HL-60/S4 treated with phorbol 12-myristate 13-acetate at 8.2 ng/mL for 4 days and 3 days (cell line): ENCODE measurements at regions not wholly inside any gene's neighbourhood (a gene's known extent, or its start where the extent isn't known, plus 50 kb on each side); places are given as distances from the start of the nearest gene placed in this dataset.
"Not testable (repeated sequence)": the region's sequence is repeated elsewhere in the genome, so short reads cannot be mapped to it uniquely, and the experiment has no call there.

Source experiments
- in situ Hi-C: fragments of 300-500 bp; cut with MboI; formaldehyde crosslinking; loops from 2 replicates; pipeline ENCODE4 v1.15.0; 2022; ENCODE audit warnings: low sequenced_read_pairs

DNA sequence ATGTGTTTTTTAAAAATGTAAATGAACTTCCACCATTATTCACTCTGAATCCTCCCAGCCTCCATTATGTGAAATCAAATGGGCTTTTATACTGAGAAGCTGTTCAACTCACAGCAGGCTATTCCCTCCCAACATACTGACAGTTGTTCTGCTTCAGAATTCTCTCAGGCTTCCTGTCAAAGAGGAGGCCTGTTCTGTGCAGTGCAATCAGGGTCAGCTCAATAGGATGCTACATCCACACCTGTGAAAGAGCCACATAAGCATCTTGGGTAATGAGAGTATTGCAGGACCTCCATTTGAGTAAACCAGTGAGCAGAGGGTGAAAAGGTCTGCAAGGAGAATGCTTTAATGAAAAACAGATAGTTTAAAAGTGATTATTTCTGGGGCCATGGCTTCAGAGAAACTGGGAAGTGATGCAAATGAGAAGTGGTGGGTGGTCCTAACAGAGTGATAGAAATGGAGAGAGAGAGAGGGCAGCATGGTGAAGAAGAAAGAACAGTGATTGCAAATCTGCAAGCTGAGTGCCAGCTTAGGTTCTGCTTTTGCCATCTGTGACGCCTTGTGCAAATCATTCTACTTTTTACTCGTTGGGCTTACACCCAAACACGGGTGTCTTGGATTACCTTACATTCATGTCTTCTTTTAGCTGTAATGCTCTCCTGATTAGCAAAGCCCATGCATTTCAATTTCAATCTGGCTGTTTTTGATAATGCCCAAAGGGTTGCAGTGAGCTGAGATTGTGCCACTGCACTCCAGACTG lies 202.5 kb upstream of the NMUR2 start:
- in situ Hi-C loops, result no loop called here

DNA sequence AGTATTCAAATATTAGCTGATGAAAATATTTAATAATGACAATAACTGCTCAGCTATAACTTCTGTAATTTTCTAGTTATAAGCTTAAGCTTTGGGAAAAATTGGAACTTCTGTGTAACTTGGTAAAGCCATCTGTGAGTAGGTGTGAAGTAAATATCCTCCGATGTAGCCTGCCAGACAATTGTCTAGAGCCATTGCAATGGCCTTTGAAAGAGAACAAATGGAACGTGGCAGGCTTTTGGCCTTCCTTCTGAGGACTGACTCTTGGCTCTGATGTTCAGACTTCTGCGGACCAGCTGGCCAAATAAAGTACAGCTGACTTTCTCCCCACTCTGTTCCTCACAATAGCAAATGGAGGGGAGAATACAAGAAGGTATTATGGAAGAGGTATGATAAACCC lies 203.4 kb upstream of the NMUR2 start:
- in situ Hi-C loops, result no loop called here

DNA sequence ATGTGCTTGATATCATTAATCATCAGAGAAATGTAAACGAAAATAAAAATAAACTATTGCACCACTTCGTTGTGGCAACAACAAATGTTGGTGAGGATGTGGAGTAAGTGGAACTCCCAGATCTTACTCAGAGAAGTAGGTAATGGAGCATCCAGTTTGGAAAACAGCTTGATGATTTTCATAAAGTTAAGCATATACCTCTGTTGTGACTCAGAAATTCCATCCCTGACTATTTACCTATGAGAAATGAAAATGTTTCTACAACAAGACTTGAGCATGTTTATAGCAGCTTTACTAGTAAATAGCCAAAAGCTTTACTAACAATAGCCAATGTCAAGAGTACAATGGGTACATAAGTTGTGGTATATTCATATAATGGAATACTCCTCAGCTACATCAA lies 214.7 kb upstream of the NMUR2 start:
- in situ Hi-C loops, result no loop called here

DNA sequence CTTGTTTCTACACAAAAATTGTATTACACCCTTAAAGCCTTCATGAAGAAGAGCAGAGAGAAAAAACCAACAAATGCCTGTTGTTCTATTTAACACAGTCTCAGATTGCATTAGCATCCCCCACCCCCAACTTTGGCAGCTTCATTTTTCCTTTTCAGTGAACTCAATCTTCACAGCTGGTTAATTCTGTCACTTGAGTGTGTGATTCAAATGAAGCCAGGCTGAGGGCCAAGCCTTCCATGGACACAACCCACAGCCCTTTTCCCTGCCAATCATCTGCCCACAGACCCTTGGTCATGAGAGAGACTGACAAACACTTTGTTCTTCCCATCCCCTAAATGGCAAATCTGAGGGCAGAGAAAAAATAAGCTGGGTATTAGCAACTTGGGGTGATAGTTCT lies 217.5 kb upstream of the NMUR2 start:
- in situ Hi-C loops, result no loop called here

DNA sequence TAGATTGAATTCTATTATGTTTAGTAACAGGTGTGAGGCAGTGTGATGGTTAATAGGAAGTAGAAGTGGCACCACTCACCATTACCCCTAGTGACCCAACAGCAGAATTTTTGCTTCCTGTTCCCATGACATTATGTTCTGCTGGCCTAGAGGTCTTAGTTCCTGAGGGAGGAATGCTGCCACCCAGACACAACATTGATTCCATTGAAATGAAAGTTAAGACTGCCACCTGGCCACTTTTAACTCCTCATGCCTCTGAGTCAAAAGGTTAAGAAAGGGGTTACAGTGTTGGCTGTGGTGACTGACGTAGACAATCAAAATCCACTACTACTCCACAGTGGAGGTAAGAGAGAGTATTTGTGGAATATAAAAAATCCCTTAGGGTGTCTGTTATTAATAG lies 218.9 kb upstream of the NMUR2 start:
- in situ Hi-C loops, result no loop called here

DNA sequence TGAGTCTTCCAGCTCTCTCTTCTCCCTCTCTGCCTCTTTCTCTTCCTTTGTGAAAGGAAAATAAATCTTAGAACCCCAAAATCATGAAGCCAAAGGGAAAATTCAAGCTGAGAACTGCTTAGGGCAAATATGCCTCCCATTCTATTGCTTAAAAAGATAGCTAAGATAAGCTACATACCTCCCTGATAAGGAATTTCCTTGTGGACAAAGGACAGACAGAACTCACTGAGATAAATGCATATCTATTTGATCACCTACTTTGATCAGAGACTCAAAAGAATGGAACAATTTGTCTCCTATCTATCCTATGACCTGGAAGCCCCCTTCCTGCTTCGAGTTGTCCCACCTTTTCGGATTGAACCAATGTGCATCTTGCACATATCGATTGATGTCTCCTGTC lies 220.6 kb upstream of the NMUR2 start:
- in situ Hi-C loops, result no loop called here

DNA sequence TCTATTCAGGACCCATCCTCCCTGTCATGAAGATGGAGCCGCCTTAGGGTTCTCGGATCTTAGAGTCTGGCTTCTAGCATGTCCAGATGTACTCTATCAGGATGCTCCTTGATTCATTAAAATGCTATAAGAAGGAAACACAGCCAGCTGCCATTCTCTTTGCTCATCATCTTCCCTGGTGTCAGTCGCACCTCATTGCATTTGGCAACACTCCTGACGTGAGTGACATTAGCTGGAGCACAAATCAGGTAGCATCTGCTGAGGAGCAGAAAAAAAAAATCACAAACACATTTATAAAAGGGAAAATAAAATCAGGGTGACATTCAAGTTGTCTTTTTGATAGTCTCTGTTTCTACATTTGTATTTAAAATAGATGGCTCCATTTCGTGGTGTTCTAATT lies 226.1 kb upstream of the NMUR2 start:
- in situ Hi-C loops, result no loop called here

DNA sequence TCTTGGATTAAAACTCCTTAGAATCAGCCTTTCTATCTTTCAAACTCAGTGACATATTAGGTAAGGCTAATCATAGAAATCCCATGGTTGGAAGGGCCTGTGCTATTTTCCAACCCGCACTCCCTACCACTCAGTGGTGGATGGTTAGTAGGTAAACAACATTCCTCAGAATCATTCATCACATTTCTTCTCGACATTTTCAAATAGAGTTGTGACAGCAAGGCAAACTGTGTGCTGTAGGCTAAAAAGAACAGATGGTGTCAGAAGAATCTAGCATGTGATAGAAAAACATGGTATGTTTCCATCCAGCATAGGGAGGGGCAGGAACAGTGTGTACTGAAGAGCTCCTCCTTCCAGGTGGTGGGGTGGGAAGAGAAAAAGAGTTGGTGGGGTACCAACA lies 227.3 kb upstream of the NMUR2 start:
- in situ Hi-C loops, result no loop called here

DNA sequence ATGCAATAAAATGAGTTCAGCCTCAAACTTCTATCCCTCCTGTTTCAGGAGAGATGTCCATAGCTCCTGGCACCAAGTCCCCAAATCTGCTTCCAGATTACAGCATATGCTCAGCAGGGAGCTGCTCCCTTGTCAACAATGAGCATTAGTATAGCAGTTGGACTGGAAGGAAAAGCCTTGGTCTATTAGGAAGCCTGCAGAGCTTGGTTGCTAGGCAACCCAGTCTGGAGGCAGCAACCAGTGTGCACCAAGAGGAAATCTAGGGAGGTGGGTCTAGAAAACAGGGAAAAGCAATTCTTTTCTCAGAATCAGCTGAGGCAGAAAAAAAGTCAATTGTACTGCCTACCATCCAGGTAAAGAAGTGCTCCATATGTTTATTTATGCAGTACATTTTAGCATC lies 229.5 kb upstream of the NMUR2 start:
- in situ Hi-C loops, result no loop called here

DNA sequence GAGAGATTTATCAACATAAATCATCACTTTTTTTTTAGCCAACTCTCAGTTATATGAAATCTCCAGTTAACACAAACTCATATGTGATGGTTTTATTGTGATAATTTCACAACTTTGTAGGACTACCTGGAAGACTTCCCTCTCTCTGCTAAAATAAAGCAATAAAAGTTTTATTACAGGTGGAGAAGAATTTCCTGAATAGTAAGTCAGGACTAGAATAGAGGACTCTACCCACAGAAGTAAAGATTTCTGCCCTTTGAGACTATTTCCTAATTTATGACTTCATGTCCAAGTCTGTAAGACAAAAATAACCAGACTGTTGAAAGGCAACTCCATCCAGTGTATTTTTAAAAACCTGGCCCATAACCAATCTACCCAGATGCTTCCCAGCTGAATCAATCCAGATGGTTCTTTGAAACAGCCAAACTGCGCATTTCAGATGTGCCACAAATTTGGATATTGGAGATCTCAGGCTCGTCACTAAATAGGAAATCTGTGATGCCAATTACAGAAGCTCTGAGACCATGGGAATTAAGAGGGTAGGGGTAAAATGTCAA lies 234.0 kb upstream of the NMUR2 start:
- in situ Hi-C loops, result no loop called here

DNA sequence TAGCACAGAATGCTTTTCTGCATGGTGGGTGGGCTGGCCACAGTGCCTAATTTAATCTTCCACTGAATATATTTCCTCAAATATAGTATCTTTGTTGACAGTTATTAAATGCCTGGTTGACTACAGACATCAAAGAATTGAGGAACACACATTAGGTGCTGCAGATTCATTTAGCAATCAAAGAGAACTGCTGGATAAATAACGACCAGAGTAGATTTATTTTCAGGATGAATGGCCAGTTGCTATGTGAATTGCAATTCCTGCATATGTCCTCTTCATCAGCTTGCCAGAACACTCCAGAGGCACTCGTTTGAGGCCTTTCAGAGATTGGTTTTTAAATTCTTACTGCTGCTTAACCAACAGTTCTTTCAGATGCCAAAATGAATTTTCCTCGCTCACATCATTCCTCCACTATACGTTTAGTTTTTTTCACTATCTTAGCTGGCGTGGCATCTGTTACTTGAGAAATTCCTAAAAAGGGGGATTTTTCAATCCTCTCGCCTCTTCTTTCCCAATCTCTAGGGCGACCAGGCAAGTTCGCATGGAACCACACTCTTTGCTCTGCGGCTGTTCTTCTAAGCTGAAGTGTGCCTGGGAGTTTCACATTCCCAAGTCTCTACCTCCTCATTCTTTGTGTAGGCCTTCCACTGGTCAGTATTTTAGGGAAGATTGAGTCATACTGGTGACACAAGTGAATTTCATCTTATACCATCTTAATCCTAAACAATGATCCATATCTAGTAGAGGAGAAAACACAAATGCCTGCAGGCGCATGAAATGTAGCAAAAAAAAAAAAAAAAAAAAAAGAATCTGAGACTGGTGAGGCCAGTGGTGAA lies 237.1 kb upstream of the NMUR2 start:
- in situ Hi-C loops, result no loop called here

DNA sequence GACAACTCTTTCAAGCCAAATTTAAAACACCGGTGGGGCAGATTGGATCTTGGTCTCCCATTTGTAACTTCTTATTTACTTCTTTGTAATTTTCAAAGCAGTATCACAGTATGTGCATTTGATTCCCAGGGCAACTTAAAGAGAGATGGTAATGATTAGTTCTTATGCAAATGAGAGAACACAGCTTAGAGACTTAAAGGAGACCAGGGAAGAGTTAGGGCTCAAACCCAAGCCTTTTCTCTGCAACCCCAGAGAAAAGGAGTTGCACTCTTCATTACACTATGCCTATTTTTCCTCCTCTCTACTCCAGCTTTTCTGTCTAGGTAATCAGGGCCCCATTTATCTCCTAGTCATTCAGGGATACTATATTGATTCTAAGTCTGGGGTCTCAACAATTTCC lies 237.8 kb upstream of the NMUR2 start:
- in situ Hi-C loops, result no loop called here

DNA sequence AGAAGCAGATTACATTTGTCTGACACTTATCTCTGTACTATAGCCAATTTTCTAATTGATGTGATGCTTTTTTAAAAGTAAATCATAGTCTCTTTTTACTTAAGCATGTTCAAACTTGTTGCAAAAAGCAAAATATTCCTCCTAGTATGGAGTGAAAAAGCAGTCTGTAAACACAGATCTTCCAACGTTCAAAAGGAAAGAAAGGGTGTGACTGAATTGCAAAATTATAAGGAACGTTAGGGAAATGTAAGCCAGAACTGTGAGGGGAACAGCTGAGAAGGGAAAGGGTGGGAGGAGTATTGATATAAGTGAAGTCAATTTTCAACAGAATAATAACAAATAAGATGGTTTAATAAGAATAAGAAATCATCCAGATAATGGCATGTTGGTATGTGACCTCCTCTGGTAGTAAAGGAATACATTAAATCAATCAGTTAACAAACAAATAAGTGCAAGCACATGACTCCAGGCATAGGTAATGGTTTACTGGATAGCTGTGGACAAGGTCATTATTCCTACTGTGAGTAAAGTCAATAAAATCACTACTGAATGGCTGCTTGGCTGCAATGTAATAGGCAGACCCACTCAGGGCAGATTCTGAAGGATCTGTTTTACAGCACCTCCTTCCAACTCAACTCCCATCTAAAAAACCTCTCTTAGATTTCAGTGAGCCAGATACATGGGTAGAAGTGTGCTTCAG lies 239.1 kb upstream of the NMUR2 start:
- in situ Hi-C loops, result no loop called here

DNA sequence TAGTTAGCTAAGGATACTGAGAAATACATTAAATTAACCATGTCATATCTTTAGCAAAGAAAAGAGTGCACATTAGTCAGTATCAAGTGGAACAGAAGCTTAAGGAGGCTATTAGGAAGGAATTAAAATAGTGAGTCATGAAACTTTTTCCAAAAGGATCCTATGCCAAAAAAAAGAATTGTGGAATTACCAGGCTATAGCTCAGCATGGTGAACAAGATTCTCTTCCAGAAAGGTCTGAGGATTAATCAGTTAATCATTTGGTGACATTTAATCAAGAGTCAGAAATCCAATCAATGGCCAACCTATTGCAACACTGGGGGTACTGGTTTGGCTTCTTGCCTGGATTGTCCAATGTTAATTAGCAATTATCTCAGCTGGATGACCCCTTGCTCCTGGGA lies 244.5 kb upstream of the NMUR2 start:
- in situ Hi-C loops, result no loop called here

DNA sequence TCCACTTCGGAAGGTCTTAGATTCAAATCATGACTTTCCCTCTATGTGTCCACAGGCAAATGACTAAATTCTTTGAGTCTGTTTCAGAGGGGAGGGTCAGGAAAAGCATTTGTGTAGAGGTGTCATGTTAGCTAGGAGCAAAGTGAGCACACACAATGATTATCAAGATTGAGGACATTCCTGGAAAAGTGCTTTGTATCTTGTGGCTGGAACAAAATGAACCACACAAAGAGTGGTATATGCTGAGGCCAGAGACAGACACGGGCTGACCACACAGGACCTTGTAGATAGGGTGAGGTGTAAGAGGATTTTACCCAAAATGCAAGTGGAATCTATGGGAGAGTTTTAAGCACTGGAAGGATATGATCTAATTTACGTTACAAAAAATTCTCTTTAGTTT lies 245.3 kb upstream of the NMUR2 start:
- in situ Hi-C loops, result no loop called here

DNA sequence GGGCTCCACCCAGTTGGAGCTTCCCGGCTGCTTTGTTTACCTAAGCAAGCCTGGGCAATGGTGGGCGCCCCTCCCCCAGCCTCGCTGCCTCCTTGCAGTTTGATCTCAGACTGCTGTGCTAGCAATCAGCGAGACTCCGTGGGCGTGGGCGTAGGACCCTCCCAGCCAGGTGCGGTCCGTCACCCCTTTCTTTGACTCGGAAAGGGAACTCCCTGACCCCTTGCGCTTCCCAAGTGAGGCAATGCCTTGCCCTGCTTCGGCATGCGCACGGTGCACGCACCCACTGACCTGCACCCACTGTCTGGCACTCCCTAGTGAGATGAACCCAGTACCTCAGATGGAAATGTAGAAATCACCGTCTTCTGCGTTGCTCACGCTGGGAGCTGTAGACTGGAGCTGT lies 254.4 kb upstream of the NMUR2 start:
- in situ Hi-C loops, result not testable (repeated sequence)

DNA sequence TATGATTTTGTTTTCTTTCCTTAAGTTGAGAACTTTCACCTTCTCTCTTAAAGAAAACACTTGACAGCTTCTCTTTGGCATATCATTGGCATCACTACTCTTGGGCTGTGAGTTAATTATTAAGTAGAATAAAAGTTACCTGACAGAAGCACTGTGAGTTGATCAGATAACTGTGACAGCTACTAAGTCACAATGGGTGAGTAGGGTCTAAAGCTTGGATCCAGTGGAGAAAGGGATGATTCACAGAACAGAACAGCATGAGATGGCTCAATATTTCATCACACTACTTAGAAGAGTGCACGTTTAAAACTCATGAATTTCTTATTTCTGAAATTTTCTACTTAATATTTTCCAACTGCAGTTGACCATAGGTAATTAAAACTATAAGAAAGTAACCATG lies 268.5 kb upstream of the NMUR2 start:
- in situ Hi-C loops, result no loop called here

DNA sequence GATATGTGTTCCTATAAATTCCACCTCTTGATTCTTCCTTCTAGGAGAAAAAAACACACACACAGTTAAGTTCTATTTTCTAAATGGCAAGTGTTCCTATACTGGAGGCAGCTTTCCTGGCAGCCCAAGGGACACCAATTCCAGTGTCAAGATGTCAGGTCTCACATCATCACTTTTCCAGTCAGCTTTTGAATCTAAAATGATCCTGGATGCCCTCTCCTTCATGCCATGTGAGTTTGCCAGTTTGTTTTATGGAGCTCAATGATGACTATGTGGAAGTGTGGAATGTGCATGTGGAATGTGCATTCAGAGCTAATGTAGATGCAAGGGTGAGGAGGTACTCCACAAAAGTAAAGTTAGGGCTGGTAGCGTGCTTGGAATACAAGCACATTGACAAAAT lies 269.3 kb upstream of the NMUR2 start:
- in situ Hi-C loops, result no loop called here

DNA sequence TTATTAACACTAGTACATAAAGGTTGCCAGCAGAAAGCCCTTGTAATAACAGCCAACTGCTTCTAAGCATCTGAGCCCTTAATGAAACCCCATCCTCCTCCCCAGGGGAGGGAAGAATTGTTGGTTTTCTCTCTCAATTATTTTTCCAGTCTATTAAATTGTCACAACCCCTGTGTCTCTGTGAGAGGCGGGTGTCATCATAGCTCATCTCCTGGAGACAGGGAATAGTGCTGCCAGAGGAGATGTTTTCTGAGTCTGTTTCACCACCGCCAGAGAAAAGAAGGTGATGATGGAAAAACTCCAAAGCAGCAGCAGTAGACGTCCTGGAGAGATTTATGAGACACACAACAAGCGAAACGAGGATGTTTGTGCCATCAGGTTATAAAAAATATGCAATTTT lies 271.1 kb upstream of the NMUR2 start:
- in situ Hi-C loops, result no loop called here

DNA sequence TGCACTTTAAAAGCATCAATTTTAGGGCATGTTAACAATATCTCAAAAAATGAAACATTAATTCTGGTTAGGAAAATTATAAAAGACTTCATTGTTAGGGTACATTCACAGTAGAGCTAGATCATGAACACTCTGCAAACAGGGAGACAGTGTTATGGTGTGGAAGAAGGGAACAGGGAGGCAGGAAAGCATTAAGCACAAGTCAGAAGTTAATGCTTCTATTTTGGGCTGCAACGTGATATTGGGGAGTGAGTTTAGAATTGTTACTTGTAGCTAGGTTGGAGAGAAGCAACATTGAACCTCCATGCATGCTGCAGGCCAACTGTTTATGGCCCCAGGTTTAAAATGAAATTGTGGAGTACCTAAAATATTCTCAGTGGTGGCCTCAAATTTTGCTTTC lies 278.1 kb upstream of the NMUR2 start:
- in situ Hi-C loops, result no loop called here

DNA sequence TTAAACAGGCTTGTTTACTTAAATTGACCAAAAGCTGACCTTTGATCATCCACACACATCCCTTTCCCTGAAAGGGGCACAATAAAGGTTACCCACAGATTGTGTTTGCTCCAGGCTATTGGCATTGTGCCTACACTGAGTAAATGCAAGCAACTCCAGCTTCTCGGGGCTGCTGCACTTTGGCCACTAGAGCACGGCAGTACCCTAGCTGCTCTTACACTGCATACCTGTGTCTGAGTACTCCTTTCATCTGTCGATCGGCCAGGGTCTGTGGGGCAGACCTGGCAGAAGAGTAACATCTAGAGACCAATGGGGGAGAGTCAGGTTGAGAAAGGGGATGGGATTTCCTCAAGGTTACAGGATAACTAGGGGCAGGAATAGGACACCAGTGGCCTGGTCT lies 281.9 kb upstream of the NMUR2 start:
- in situ Hi-C loops, result no loop called here
